ENCODE measurements at regions not wholly inside any gene's neighbourhood (a gene's known extent, or its start where the extent isn't known, plus 50 kb on each side); places are given as distances from the start of the nearest gene placed in this dataset.
"Not testable (repeated sequence)": the region's sequence is repeated elsewhere in the genome, so short reads cannot be mapped to it uniquely, and the experiment has no call there.

GRCh38 chr21:21898801-21899200, 900.6 kb downstream of the NCAM2 start:
- Histone ChIP-seq H3K79me2 (ENCODE audit: low read depth) (no peaks in the 10 kb centered on the region), H3K27me3 (no peaks in the 10 kb centered on the region), H2AFZ (replicated peaks) (no peak overlapping the region), H3K4me3 (no peak overlapping the region), H3K4me1 (no peaks in the 10 kb centered on the region), H3K9me3 (ENCODE audit: low read depth) (no peaks in the 10 kb centered on the region), H3K27ac (no peak overlapping the region), H3K4me2 (no peak overlapping the region), H4K20me1 (ENCODE audit: low read depth) (no peaks in the 10 kb centered on the region), H3K9ac (no peak overlapping the region), H3F3A (ENCODE audit: low read depth) (no peaks in the 10 kb centered on the region), H3K36me3 (no peaks in the 10 kb centered on the region)
- peaks cover 16% of the 10 kb centered on the region for H3K9me3 Mint-ChIP-seq
- no peaks in the 10 kb centered on the region for H3K4me1 Mint-ChIP-seq
- no peak overlapping the region for H3K4me3 Mint-ChIP-seq
- no peak overlapping the region for H3K27ac Mint-ChIP-seq
- no peak for TF ChIP-seq EZH2phosphoT487 (IDR thresholded peaks at IDR 0.05)
- TF ChIP-seq, protein P1, sequence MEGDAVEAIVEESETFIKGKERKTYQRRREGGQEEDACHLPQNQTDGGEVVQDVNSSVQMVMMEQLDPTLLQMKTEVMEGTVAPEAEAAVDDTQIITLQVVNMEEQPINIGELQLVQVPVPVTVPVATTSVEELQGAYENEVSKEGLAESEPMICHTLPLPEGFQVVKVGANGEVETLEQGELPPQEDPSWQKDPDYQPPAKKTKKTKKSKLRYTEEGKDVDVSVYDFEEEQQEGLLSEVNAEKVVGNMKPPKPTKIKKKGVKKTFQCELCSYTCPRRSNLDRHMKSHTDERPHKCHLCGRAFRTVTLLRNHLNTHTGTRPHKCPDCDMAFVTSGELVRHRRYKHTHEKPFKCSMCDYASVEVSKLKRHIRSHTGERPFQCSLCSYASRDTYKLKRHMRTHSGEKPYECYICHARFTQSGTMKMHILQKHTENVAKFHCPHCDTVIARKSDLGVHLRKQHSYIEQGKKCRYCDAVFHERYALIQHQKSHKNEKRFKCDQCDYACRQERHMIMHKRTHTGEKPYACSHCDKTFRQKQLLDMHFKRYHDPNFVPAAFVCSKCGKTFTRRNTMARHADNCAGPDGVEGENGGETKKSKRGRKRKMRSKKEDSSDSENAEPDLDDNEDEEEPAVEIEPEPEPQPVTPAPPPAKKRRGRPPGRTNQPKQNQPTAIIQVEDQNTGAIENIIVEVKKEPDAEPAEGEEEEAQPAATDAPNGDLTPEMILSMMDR (IDR thresholded peaks at IDR 0.05), result no peak
- TF ChIP-seq EZH2 (IDR thresholded peaks at IDR 0.05), result no peak
- peaks cover 3% of the 10 kb centered on the region for H3K36me3 Mint-ChIP-seq
- DNase-seq (ENCODE audit: low spot score), result no peak
- H3K27me3 Mint-ChIP-seq (ENCODE audit: insufficient read depth, low read depth), result no peaks in the 10 kb centered on the region

DNA sequence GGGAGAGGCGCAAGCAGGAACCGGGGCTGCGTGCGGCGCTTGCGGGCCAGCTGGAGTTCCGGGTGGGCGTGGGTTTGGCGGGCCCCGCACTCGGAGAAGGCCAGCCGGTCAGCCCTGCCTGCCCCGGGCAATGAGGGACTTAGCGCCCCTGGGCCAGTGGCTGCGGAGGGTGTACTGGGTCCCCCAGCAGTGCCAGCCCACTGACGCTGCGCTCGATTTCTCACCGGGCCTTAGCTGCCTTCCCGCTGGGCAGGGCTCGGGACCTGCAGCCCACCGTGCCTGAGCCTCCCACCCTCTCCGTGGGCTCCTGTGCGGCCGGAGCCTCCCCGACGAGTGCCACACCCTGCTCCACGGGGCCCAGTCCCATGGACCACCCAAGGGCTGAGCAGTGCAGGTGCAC, 904.2 kb downstream of the NCAM2 start:
- H4K20me1 ChIP-seq (ENCODE audit: low read depth); H3F3A ChIP-seq (ENCODE audit: low read depth); H3K79me2 ChIP-seq (ENCODE audit: low read depth); H3K4me1 Mint-ChIP-seq; H3K27ac ChIP-seq; H3K36me3 ChIP-seq; H3K9ac ChIP-seq; H3K36me3 Mint-ChIP-seq; H2AFZ ChIP-seq (replicated peaks); H3K4me3 Mint-ChIP-seq; H3K4me2 ChIP-seq; DNase-seq (ENCODE audit: low spot score); H3K27ac Mint-ChIP-seq; H3K9me3 Mint-ChIP-seq; H3K4me3 ChIP-seq; H3K9me3 ChIP-seq (ENCODE audit: low read depth); H3K4me1 ChIP-seq; H3K27me3 ChIP-seq; H3K27me3 Mint-ChIP-seq (ENCODE audit: insufficient read depth, low read depth): not testable (repeated sequence)

- Histone ChIP-seq H3K4me2 (no peak overlapping the region), H4K20me1 (ENCODE audit: low read depth) (no peaks in the 10 kb centered on the region), H2AFZ (replicated peaks) (no peak overlapping the region), H3K4me1 (no peaks in the 10 kb centered on the region), H3F3A (ENCODE audit: low read depth) (no peaks in the 10 kb centered on the region), H3K79me2 (ENCODE audit: low read depth) (no peaks in the 10 kb centered on the region), H3K9ac (no peak overlapping the region), H3K4me3 (no peak overlapping the region), H3K36me3 (no peaks in the 10 kb centered on the region), H3K27ac (no peak overlapping the region), H3K27me3 (no peaks in the 10 kb centered on the region), H3K9me3 (ENCODE audit: low read depth) (no peaks in the 10 kb centered on the region)
- Mint-ChIP-seq H3K27ac (no peak overlapping the region), H3K4me3 (no peak overlapping the region), H3K9me3 (peaks cover 26% of the 10 kb centered on the region), H3K27me3 (ENCODE audit: insufficient read depth, low read depth) (peaks cover 4% of the 10 kb centered on the region), H3K36me3 (peaks cover 6% of the 10 kb centered on the region), H3K4me1 (peaks cover 6% of the 10 kb centered on the region)
- TF ChIP-seq EZH2phosphoT487 (IDR thresholded peaks at IDR 0.05) (no peak), EZH2 (IDR thresholded peaks at IDR 0.05) (no peak)
- TF ChIP-seq, protein P1 (IDR thresholded peaks at IDR 0.05), result no peak
- DNase-seq (ENCODE audit: low spot score), result no peak
These were observed 909.1 kb downstream of the NCAM2 start for GRCh38 chr21:21907271-21907670.

DNA sequence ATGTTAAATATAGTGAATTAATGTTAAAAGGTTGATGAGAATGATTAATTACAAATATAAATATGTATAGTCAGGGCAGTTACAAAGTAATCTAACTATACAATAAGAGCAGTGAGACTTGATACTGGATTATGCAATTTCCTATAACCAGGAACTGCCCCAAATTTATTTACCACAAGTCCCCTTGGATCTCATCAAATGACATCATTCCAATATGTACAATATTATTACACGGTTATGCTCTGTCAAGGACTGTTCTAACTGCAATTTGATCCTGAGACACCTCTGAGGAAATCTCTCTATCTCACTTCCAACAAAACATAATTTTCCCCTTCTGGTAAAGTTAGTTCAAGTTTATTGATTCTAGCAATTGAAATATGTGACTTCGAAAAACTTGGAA, 917.6 kb downstream of the NCAM2 start:
- Mint-ChIP-seq H3K9me3 (peaks cover 9% of the 10 kb centered on the region), H3K27me3 (ENCODE audit: insufficient read depth, low read depth) (no peaks in the 10 kb centered on the region), H3K27ac (no peak overlapping the region), H3K4me3 (no peak overlapping the region), H3K36me3 (no peaks in the 10 kb centered on the region), H3K4me1 (peaks cover 11% of the 10 kb centered on the region)
- no peaks in the 10 kb centered on the region for H4K20me1 ChIP-seq (ENCODE audit: low read depth)
- H3K4me1 ChIP-seq, result peaks cover 8% of the 10 kb centered on the region
- DNase-seq (ENCODE audit: low spot score), result no peak
- no peak overlapping the region for H3K4me3 ChIP-seq
- H3K9me3 ChIP-seq (ENCODE audit: low read depth), result no peaks in the 10 kb centered on the region
- H3K9ac ChIP-seq, result no peak overlapping the region
- no peak for TF ChIP-seq EZH2phosphoT487 (IDR thresholded peaks at IDR 0.05)
- TF ChIP-seq EZH2 (IDR thresholded peaks at IDR 0.05), result no peak
- TF ChIP-seq, protein P1 (IDR thresholded peaks at IDR 0.05), result no peak
- H2AFZ ChIP-seq (replicated peaks), result no peak overlapping the region
- H3K79me2 ChIP-seq (ENCODE audit: low read depth), result no peaks in the 10 kb centered on the region
- no peak overlapping the region for H3K27ac ChIP-seq
- no peaks in the 10 kb centered on the region for H3K36me3 ChIP-seq
- no peak overlapping the region for H3K4me2 ChIP-seq
- peaks cover 50% of the 10 kb centered on the region for H3K27me3 ChIP-seq
- no peaks in the 10 kb centered on the region for H3F3A ChIP-seq (ENCODE audit: low read depth)

Measured in neural progenitor cell (in vitro differentiated cells).